ENCODE measurements at regions not wholly inside any gene's neighbourhood (a gene's known extent, or its start where the extent isn't known, plus 50 kb on each side); places are given as distances from the start of the nearest gene placed in this dataset.

GRCh38 chr5:110038297-110038997 lies 348.7 kb downstream of the MAN2A1 start:
- no peak for DNase-seq

- DNase-seq = no peak
Measured at GRCh38 chr5:110040178-110040577, 350.5 kb downstream of the MAN2A1 start.

- DNase-seq = no peak
Measured at GRCh38 chr5:110043025-110043424, 353.3 kb downstream of the MAN2A1 start.

GRCh38 chr5:110045158-110045557 lies 355.4 kb downstream of the MAN2A1 start:
- no peak for DNase-seq

GRCh38 chr5:110048491-110048890 lies 358.8 kb downstream of the MAN2A1 start:
- no peak for DNase-seq

GRCh38 chr5:110049816-110050215 lies 360.1 kb downstream of the MAN2A1 start:
- no peak for DNase-seq

GRCh38 chr5:110050640-110051345 lies 361.1 kb downstream of the MAN2A1 start:
- no peak for DNase-seq

GRCh38 chr5:110053205-110053604 lies 363.5 kb downstream of the MAN2A1 start:
- no peak for DNase-seq

- DNase-seq = no peak
Measured at GRCh38 chr5:110053824-110054223, 364.1 kb downstream of the MAN2A1 start.

GRCh38 chr5:110054240-110054639 lies 364.5 kb downstream of the MAN2A1 start:
- DNase-seq = peak; percentile 72

- no peak for DNase-seq
Measured at GRCh38 chr5:110055302-110055701, 365.6 kb downstream of the MAN2A1 start.

GRCh38 chr5:110056580-110057114 lies 366.9 kb downstream of the MAN2A1 start:
- no peak for DNase-seq

GRCh38 chr5:110058175-110058574 lies 368.4 kb downstream of the MAN2A1 start:
- no peak for DNase-seq

- no peak for DNase-seq
Measured at GRCh38 chr5:110062246-110062645, 372.5 kb downstream of the MAN2A1 start.

- no peak for DNase-seq
Measured at GRCh38 chr5:110063640-110064602, 374.2 kb downstream of the MAN2A1 start.

- DNase-seq = no peak
Measured at GRCh38 chr5:110064603-110065268, 375.0 kb downstream of the MAN2A1 start.

- no peak for DNase-seq
Measured at GRCh38 chr5:110070836-110071235, 381.1 kb downstream of the MAN2A1 start.

GRCh38 chr5:110072651-110073050 lies 382.9 kb downstream of the MAN2A1 start:
- DNase-seq = no peak

- no peak for DNase-seq
Measured at GRCh38 chr5:110073534-110073933, 383.8 kb downstream of the MAN2A1 start.

- DNase-seq = no peak
Measured at GRCh38 chr5:110075656-110076055, 385.9 kb downstream of the MAN2A1 start.

- no peak for DNase-seq
Measured at GRCh38 chr5:110077147-110077546, 387.4 kb downstream of the MAN2A1 start.

GRCh38 chr5:110082194-110082593 lies 392.5 kb downstream of the MAN2A1 start:
- no peak for DNase-seq

GRCh38 chr5:110082863-110083262 lies 393.1 kb downstream of the MAN2A1 start:
- DNase-seq = no peak
